ENCODE measurements at regions not wholly inside any gene's neighbourhood (a gene's known extent, or its start where the extent isn't known, plus 50 kb on each side); places are given as distances from the start of the nearest gene placed in this dataset.

- TF ChIP-seq, protein P1, sequence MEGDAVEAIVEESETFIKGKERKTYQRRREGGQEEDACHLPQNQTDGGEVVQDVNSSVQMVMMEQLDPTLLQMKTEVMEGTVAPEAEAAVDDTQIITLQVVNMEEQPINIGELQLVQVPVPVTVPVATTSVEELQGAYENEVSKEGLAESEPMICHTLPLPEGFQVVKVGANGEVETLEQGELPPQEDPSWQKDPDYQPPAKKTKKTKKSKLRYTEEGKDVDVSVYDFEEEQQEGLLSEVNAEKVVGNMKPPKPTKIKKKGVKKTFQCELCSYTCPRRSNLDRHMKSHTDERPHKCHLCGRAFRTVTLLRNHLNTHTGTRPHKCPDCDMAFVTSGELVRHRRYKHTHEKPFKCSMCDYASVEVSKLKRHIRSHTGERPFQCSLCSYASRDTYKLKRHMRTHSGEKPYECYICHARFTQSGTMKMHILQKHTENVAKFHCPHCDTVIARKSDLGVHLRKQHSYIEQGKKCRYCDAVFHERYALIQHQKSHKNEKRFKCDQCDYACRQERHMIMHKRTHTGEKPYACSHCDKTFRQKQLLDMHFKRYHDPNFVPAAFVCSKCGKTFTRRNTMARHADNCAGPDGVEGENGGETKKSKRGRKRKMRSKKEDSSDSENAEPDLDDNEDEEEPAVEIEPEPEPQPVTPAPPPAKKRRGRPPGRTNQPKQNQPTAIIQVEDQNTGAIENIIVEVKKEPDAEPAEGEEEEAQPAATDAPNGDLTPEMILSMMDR (IDR thresholded peaks at IDR 0.05; ENCODE audit: low read depth, low read length, missing input control), result no peak
- TF ChIP-seq GABPA (IDR thresholded peaks at IDR 0.05 in 1 of 2, conservative IDR thresholded peaks at IDR 0.05 in 1 of 2), result no peak
- TF ChIP-seq HNF4A (conservative IDR thresholded peaks at IDR 0.05), result no peak
These were observed 657.5 kb upstream of the DEFB115 start (continued) for GRCh38 chr20:30599990-30600389.

DNA sequence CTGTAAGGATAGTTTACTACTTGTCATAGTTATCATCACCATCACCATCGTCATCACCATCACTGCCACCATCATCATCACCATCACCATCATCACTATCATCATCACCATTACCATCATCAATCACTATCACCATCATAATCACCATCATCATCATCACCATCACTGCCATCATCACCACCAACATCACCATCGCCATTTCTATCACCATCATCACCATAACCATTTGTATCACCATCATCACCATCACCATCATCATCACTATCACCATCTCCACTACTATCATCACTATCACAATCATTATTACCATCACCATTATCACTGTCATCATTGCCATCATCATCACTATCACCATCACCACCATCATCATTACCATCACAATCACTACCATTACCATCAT, 655.5 kb upstream of the DEFB115 start:
- H3K36me3 ChIP-seq (ENCODE audit: control insufficient read depth in 4 of 4, insufficient read depth in 3 of 4, low read depth in 1 of 4, low read length in 3 of 4), result no peaks in the 10 kb centered on the region
- no peak overlapping the region for H3K4me3 ChIP-seq (ENCODE audit: low read depth in 1 of 3, low read length in 3 of 3)
- H3K27ac ChIP-seq (ENCODE audit: low read depth in 1 of 2, low read length in 2 of 2), result no peak overlapping the region
- H3K9ac ChIP-seq (ENCODE audit: low read depth in 1 of 2, low read length in 2 of 2), result no peak overlapping the region
- 50% methylated on average over 2 of the region's 2 CpGs for WGBS
- H3K4me1 ChIP-seq (ENCODE audit: control insufficient read depth in 4 of 4, insufficient read depth in 4 of 4, low read length in 3 of 4), result no peaks in the 10 kb centered on the region
- DNase-seq (ENCODE audit: low spot score), result no peak
- peaks cover 0 to 15% (median 7%) of the 10 kb centered on the region in 4 donors for H3K9me3 ChIP-seq (ENCODE audit: control insufficient read depth in 4 of 4, low read length in 3 of 4)
- no peaks in the 10 kb centered on the region for H3K27me3 ChIP-seq (ENCODE audit: control insufficient read depth in 4 of 4, insufficient read depth in 4 of 4, low read length in 3 of 4)
- TF ChIP-seq MAX (IDR thresholded peaks at IDR 0.05), result no peak
- no peak for TF ChIP-seq JUND (IDR thresholded peaks at IDR 0.05)
- TF ChIP-seq RAD21 (IDR thresholded peaks at IDR 0.05), result no peak
- TF ChIP-seq, protein P1 (IDR thresholded peaks at IDR 0.05; ENCODE audit: low read depth, low read length, missing input control), result no peak
- TF ChIP-seq HNF4G (IDR thresholded peaks at IDR 0.05), result no peak

DNA sequence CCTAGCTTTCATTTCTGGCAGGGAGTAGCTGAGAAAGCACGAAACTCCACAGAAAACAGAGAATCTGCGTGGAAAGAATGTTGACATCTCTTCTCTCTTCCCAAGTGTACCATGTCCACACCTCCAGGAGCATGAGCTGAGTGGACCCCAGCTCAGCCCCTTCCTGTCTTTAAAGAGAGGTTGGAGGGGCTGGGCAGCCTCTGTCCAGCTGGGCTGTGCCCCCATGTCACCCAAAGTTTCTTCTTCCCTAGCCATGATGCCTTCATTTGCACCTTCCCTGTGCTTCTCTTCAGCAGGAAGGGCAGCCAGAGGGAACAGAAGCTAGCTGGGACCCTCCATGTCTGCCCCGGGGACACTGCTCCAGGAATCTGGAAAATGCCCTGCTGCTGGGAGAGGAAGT, 655.0 kb upstream of the DEFB115 start:
- Histone ChIP-seq H3K36me3 (ENCODE audit: control insufficient read depth in 4 of 4, insufficient read depth in 3 of 4, low read depth in 1 of 4, low read length in 3 of 4) (no peaks in the 10 kb centered on the region), H3K9ac (ENCODE audit: low read depth in 1 of 2, low read length in 2 of 2) (no peak overlapping the region), H3K27me3 (ENCODE audit: control insufficient read depth in 4 of 4, insufficient read depth in 4 of 4, low read length in 3 of 4) (no peaks in the 10 kb centered on the region), H3K27ac (ENCODE audit: low read depth in 1 of 2, low read length in 2 of 2) (no peak overlapping the region), H3K4me1 (ENCODE audit: control insufficient read depth in 4 of 4, insufficient read depth in 4 of 4, low read length in 3 of 4) (no peaks in the 10 kb centered on the region), H3K9me3 (ENCODE audit: control insufficient read depth in 4 of 4, low read length in 3 of 4) (peaks cover under 1 to 19% (median 7%) of the 10 kb centered on the region in 4 donors), H3K4me3 (ENCODE audit: low read depth in 1 of 3, low read length in 3 of 3) (no peak overlapping the region)
- TF ChIP-seq ATF3 (IDR thresholded peaks at IDR 0.05) (no peak), FOXA1 (IDR thresholded peaks at IDR 0.05) (no peak), EGR1 (IDR thresholded peaks at IDR 0.05; ENCODE audit: low read depth in 2 of 2) (no peak), JUND (IDR thresholded peaks at IDR 0.05) (no peak), NR2F2 (IDR thresholded peaks at IDR 0.05) (no peak), RAD21 (IDR thresholded peaks at IDR 0.05) (no peak), GABPA (IDR thresholded peaks at IDR 0.05 in 1 of 2, conservative IDR thresholded peaks at IDR 0.05 in 1 of 2) (no peak), YY1 (IDR thresholded peaks at IDR 0.05) (no peak)
- TF ChIP-seq, protein P1 (IDR thresholded peaks at IDR 0.05; ENCODE audit: low read depth, low read length, missing input control), result no peak
- TF ChIP-seq, protein P2, sequence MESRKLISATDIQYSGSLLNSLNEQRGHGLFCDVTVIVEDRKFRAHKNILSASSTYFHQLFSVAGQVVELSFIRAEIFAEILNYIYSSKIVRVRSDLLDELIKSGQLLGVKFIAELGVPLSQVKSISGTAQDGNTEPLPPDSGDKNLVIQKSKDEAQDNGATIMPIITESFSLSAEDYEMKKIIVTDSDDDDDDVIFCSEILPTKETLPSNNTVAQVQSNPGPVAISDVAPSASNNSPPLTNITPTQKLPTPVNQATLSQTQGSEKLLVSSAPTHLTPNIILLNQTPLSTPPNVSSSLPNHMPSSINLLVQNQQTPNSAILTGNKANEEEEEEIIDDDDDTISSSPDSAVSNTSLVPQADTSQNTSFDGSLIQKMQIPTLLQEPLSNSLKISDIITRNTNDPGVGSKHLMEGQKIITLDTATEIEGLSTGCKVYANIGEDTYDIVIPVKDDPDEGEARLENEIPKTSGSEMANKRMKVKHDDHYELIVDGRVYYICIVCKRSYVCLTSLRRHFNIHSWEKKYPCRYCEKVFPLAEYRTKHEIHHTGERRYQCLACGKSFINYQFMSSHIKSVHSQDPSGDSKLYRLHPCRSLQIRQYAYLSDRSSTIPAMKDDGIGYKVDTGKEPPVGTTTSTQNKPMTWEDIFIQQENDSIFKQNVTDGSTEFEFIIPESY (IDR thresholded peaks at IDR 0.05), result no peak
- DNase-seq (ENCODE audit: low spot score), result no peak
- WGBS, result 72% methylated on average over 3 of the region's 3 CpGs

Data from liver (tissue), 8 donors.